ENCODE measurements at regions not wholly inside any gene's neighbourhood (a gene's known extent, or its start where the extent isn't known, plus 50 kb on each side); places are given as distances from the start of the nearest gene placed in this dataset.
"Not testable (repeated sequence)": the region's sequence is repeated elsewhere in the genome, so short reads cannot be mapped to it uniquely, and the experiment has no call there.

- intact Hi-C loops (cut with micrococcal nuclease); H3K27ac Mint-ChIP-seq: not testable (repeated sequence)
- H3K9me3 Mint-ChIP-seq, result peaks cover 38 to 63% (median 45%) of the 10 kb centered on the region in 7 donors
These were observed 174.3 kb upstream of the TPTE start for GRCh38 chr21:10346933-10347615.

DNA sequence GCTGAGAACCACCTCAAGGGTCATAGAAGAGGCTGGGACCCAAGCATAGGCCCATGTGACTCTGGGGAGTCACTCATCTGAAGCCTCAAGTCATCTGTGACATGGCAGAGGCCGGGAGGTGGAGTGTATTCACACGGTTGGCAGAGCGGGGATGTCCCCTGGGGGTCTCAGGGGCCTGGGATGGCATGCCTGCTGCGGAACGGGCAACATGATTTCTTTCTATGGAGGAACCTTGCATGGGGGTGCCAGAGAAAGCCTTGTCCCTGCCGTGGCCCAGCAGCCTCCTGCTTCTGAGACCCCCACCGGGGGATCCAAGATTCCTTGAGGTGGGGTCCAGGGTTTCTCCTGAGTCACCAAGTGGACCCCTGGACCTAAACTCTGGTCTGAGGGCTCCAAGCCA lies 173.7 kb upstream of the TPTE start:
- H3K79me2 ChIP-seq (ENCODE audit: insufficient read depth, low read length); H3K27ac Mint-ChIP-seq; H3K4me2 ChIP-seq (replicated peaks; ENCODE audit: extremely low read depth, low read length, poor library complexity, severe bottlenecking); H3K4me3 Mint-ChIP-seq; H2AFZ ChIP-seq (ENCODE audit: insufficient read depth, low read depth, low read length, poor library complexity, severe bottlenecking); H3K36me3 Mint-ChIP-seq; H3K27me3 ChIP-seq (ENCODE audit: control insufficient read depth in 2 of 2, insufficient read depth in 2 of 2, low read length in 2 of 2); H3K4me1 Mint-ChIP-seq; H4K20me1 ChIP-seq (ENCODE audit: insufficient read depth, low read length); H3K27me3 Mint-ChIP-seq (ENCODE audit: low read depth in 3 of 3); intact Hi-C loops (cut with micrococcal nuclease); H3K4me1 ChIP-seq (ENCODE audit: control insufficient read depth in 1 of 2, insufficient read depth in 2 of 2, low read length in 2 of 2); H3K9ac ChIP-seq (ENCODE audit: insufficient read depth, low read length, poor library complexity, severe bottlenecking); H3K27ac ChIP-seq (ENCODE audit: low read depth in 1 of 2, low read length in 2 of 2); H3K4me3 ChIP-seq (replicated peaks in 1 of 3; ENCODE audit: low read depth in 2 of 3, low read length in 3 of 3); DNase-seq; H3K36me3 ChIP-seq (replicated peaks in 1 of 2; ENCODE audit: control insufficient read depth in 1 of 2, insufficient read depth in 2 of 2, low read length in 2 of 2): not testable (repeated sequence)
- H3K9me3 Mint-ChIP-seq, result peaks cover 40 to 59% (median 50%) of the 10 kb centered on the region in 7 donors
- 71% methylated on average over 7 of the region's 7 CpGs for WGBS (ENCODE audit: insufficient coverage)
- H3K9me3 ChIP-seq (replicated peaks in 1 of 2; ENCODE audit: control insufficient read depth in 1 of 2, insufficient read depth in 1 of 2, low read length in 2 of 2), result peaks cover 52 to 69% of the 10 kb centered on the region in 2 donors

More at GRCh38 chr21:10346933-10347615, 174.3 kb upstream of the TPTE start:
- not testable (repeated sequence) for H3K4me3 Mint-ChIP-seq; H4K20me1 ChIP-seq (ENCODE audit: insufficient read depth, low read length); H3K4me1 ChIP-seq (ENCODE audit: control insufficient read depth in 1 of 2, insufficient read depth in 2 of 2, low read length in 2 of 2); DNase-seq; H2AFZ ChIP-seq (ENCODE audit: insufficient read depth, low read depth, low read length, poor library complexity, severe bottlenecking); H3K9ac ChIP-seq (ENCODE audit: insufficient read depth, low read length, poor library complexity, severe bottlenecking); H3K4me3 ChIP-seq (replicated peaks in 1 of 3; ENCODE audit: low read depth in 2 of 3, low read length in 3 of 3); H3K36me3 Mint-ChIP-seq; H3K27ac ChIP-seq (ENCODE audit: low read depth in 1 of 2, low read length in 2 of 2); H3K27me3 ChIP-seq (ENCODE audit: control insufficient read depth in 2 of 2, insufficient read depth in 2 of 2, low read length in 2 of 2); H3K4me1 Mint-ChIP-seq; H3K36me3 ChIP-seq (replicated peaks in 1 of 2; ENCODE audit: control insufficient read depth in 1 of 2, insufficient read depth in 2 of 2, low read length in 2 of 2); H3K79me2 ChIP-seq (ENCODE audit: insufficient read depth, low read length); H3K4me2 ChIP-seq (replicated peaks; ENCODE audit: extremely low read depth, low read length, poor library complexity, severe bottlenecking); H3K27me3 Mint-ChIP-seq (ENCODE audit: low read depth in 3 of 3)
- WGBS (ENCODE audit: insufficient coverage), result 82% methylated on average over 3 of the region's 3 CpGs
- H3K9me3 ChIP-seq (replicated peaks in 1 of 2; ENCODE audit: control insufficient read depth in 1 of 2, insufficient read depth in 1 of 2, low read length in 2 of 2), result peaks cover 56 to 63% of the 10 kb centered on the region in 2 donors

- H4K20me1 ChIP-seq (ENCODE audit: insufficient read depth, low read length); DNase-seq; H3K27ac ChIP-seq (ENCODE audit: low read depth in 1 of 2, low read length in 2 of 2); H3K4me3 ChIP-seq (replicated peaks in 1 of 3; ENCODE audit: low read depth in 2 of 3, low read length in 3 of 3); H3K4me1 ChIP-seq (ENCODE audit: control insufficient read depth in 1 of 2, insufficient read depth in 2 of 2, low read length in 2 of 2); H3K36me3 Mint-ChIP-seq; H3K4me1 Mint-ChIP-seq; H3K4me3 Mint-ChIP-seq; intact Hi-C loops (cut with micrococcal nuclease); H2AFZ ChIP-seq (ENCODE audit: insufficient read depth, low read depth, low read length, poor library complexity, severe bottlenecking); H3K9ac ChIP-seq (ENCODE audit: insufficient read depth, low read length, poor library complexity, severe bottlenecking); H3K27me3 Mint-ChIP-seq (ENCODE audit: low read depth in 3 of 3); H3K27me3 ChIP-seq (ENCODE audit: control insufficient read depth in 2 of 2, insufficient read depth in 2 of 2, low read length in 2 of 2); H3K79me2 ChIP-seq (ENCODE audit: insufficient read depth, low read length); H3K36me3 ChIP-seq (replicated peaks in 1 of 2; ENCODE audit: control insufficient read depth in 1 of 2, insufficient read depth in 2 of 2, low read length in 2 of 2); H3K4me2 ChIP-seq (replicated peaks; ENCODE audit: extremely low read depth, low read length, poor library complexity, severe bottlenecking); H3K27ac Mint-ChIP-seq: not testable (repeated sequence)
- peaks cover 49 to 71% of the 10 kb centered on the region in 2 donors for H3K9me3 ChIP-seq (replicated peaks in 1 of 2; ENCODE audit: control insufficient read depth in 1 of 2, insufficient read depth in 1 of 2, low read length in 2 of 2)
- peaks cover 44 to 60% (median 53%) of the 10 kb centered on the region in 7 donors for H3K9me3 Mint-ChIP-seq
- WGBS (ENCODE audit: insufficient coverage), result 70% methylated on average over 2 of the region's 3 CpGs
These were observed 173.2 kb upstream of the TPTE start for GRCh38 chr21:10348150-10348549.

DNA sequence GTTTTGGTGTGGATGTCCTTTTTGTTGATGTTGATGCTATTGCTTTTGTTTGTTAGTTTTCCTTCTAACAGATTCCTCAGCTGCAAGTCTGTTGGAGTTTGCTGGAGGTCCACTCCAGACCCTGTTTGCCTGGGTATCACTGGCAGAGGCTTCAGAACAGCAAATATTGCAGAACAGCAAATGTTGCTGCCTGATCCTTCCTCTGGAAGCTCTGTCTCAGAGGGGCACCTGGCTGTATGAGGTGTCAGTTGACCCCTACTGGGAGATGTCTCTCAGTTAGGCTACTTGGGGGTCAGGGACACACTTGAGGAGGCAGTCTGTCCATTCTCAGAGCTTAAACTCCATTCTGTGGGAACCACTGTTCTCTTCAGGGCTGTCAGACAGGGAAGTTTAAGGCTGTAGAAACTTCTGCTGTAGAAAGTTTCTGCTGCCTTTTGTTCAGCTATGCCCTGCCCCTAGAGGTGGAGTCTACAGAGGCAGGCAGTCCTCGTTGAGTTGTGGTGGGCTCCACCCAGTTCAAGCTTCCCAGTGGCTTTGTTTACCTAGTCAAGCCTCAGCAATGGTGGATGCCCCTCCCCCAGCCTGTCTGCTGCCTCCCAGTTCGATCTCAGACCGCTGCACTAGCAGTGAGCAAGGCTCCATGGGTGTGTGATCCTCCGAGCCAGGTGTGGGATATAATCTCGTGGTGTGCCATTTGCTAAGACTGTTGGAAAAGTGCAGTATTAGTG lies 166.4 kb upstream of the TPTE start:
- H2AFZ ChIP-seq (ENCODE audit: insufficient read depth, low read depth, low read length, poor library complexity, severe bottlenecking); H3K36me3 ChIP-seq (replicated peaks in 1 of 2; ENCODE audit: control insufficient read depth in 1 of 2, insufficient read depth in 2 of 2, low read length in 2 of 2); intact Hi-C loops (cut with micrococcal nuclease); H3K4me3 ChIP-seq (replicated peaks in 1 of 3; ENCODE audit: low read depth in 2 of 3, low read length in 3 of 3); H3K79me2 ChIP-seq (ENCODE audit: insufficient read depth, low read length); H3K4me3 Mint-ChIP-seq; H3K4me2 ChIP-seq (replicated peaks; ENCODE audit: extremely low read depth, low read length, poor library complexity, severe bottlenecking); H3K27me3 ChIP-seq (ENCODE audit: control insufficient read depth in 2 of 2, insufficient read depth in 2 of 2, low read length in 2 of 2); H3K9ac ChIP-seq (ENCODE audit: insufficient read depth, low read length, poor library complexity, severe bottlenecking); H3K4me1 Mint-ChIP-seq; H3K4me1 ChIP-seq (ENCODE audit: control insufficient read depth in 1 of 2, insufficient read depth in 2 of 2, low read length in 2 of 2); H4K20me1 ChIP-seq (ENCODE audit: insufficient read depth, low read length); H3K27ac ChIP-seq (ENCODE audit: low read depth in 1 of 2, low read length in 2 of 2); H3K27me3 Mint-ChIP-seq (ENCODE audit: low read depth in 3 of 3); H3K27ac Mint-ChIP-seq; DNase-seq; H3K36me3 Mint-ChIP-seq: not testable (repeated sequence)
- WGBS (ENCODE audit: insufficient coverage), result 42% methylated on average over 5 of the region's 5 CpGs
- peaks cover 25 to 50% (median 44%) of the 10 kb centered on the region in 7 donors for H3K9me3 Mint-ChIP-seq
- H3K9me3 ChIP-seq (replicated peaks in 1 of 2; ENCODE audit: control insufficient read depth in 1 of 2, insufficient read depth in 1 of 2, low read length in 2 of 2), result peaks cover 18 to 64% of the 10 kb centered on the region in 2 donors
